ENCODE measurements at regions not wholly inside any gene's neighbourhood (a gene's known extent, or its start where the extent isn't known, plus 50 kb on each side); places are given as distances from the start of the nearest gene placed in this dataset.

GRCh38 chr3:56971816-56972215 is 88.6 kb upstream of the SPATA12 start:
- no peak overlapping the region for H3K27ac ChIP-seq
- TF ChIP-seq CTCF (IDR thresholded peaks at IDR 0.05; ENCODE audit: low read depth, low read length, missing control alignments) = no peak

GRCh38 chr3:56971261-56971660 is 89.2 kb upstream of the SPATA12 start:
- no peaks in the 10 kb centered on the region for H3K36me3 ChIP-seq (replicated peaks)
- no peaks in the 10 kb centered on the region for H3K27me3 ChIP-seq (replicated peaks)
- H3K27ac ChIP-seq = no peak overlapping the region
- in situ Hi-C loops (cut with HindIII; ENCODE audit: low pct_ligation_motif_present, low sequenced_read_pairs) = no loop called here
- TF ChIP-seq CTCF (IDR thresholded peaks at IDR 0.05; ENCODE audit: low read depth, low read length, missing control alignments) = no peak
- no peak overlapping the region for H3K4me3 ChIP-seq (ENCODE audit: low read depth, low read length)
- no peak for DNase-seq

More at GRCh38 chr3:56971816-56972215, 88.6 kb upstream of the SPATA12 start:
- no peak for DNase-seq
- Histone ChIP-seq H3K4me3 (ENCODE audit: low read depth, low read length) (no peak overlapping the region), H3K27me3 (replicated peaks) (no peaks in the 10 kb centered on the region), H3K36me3 (replicated peaks) (no peaks in the 10 kb centered on the region)
- in situ Hi-C loops (cut with HindIII; ENCODE audit: low pct_ligation_motif_present, low sequenced_read_pairs) = no loop called here

- Histone ChIP-seq H3K4me3 (ENCODE audit: low read depth, low read length) (no peak overlapping the region), H3K27ac (no peak overlapping the region), H3K36me3 (replicated peaks) (no peaks in the 10 kb centered on the region), H3K27me3 (replicated peaks) (no peaks in the 10 kb centered on the region)
- in situ Hi-C loops (cut with HindIII; ENCODE audit: low pct_ligation_motif_present, low sequenced_read_pairs) = no loop called here
- DNase-seq = no peak
- no peak for TF ChIP-seq CTCF (IDR thresholded peaks at IDR 0.05; ENCODE audit: low read depth, low read length, missing control alignments)
These were observed 90.0 kb upstream of the SPATA12 start for GRCh38 chr3:56970461-56970879.

- no peak for TF ChIP-seq CTCF (IDR thresholded peaks at IDR 0.05; ENCODE audit: low read depth, low read length, missing control alignments)
- Histone ChIP-seq H3K27me3 (replicated peaks) (no peaks in the 10 kb centered on the region), H3K27ac (no peak overlapping the region), H3K4me3 (ENCODE audit: low read depth, low read length) (no peak overlapping the region), H3K36me3 (replicated peaks) (no peaks in the 10 kb centered on the region)
- in situ Hi-C loops (cut with HindIII; ENCODE audit: low pct_ligation_motif_present, low sequenced_read_pairs) = no loop called here
- DNase-seq = no peak
These were observed 90.6 kb upstream of the SPATA12 start for GRCh38 chr3:56969851-56970250.

GRCh38 chr3:56966509-56966908 is 94.0 kb upstream of the SPATA12 start:
- no peaks in the 10 kb centered on the region for H3K27me3 ChIP-seq (replicated peaks)
- in situ Hi-C loops (cut with HindIII; ENCODE audit: low pct_ligation_motif_present, low sequenced_read_pairs) = no loop called here
- H3K4me3 ChIP-seq (ENCODE audit: low read depth, low read length) = no peak overlapping the region
- no peak for TF ChIP-seq CTCF (IDR thresholded peaks at IDR 0.05; ENCODE audit: low read depth, low read length, missing control alignments)
- no peaks in the 10 kb centered on the region for H3K36me3 ChIP-seq (replicated peaks)
- no peak overlapping the region for H3K27ac ChIP-seq
- DNase-seq = no peak

GRCh38 chr3:56966104-56966503 is 94.4 kb upstream of the SPATA12 start:
- H3K4me3 ChIP-seq (ENCODE audit: low read depth, low read length) = no peak overlapping the region
- no peaks in the 10 kb centered on the region for H3K27me3 ChIP-seq (replicated peaks)
- DNase-seq = no peak
- H3K27ac ChIP-seq = no peak overlapping the region
- no peak for TF ChIP-seq CTCF (IDR thresholded peaks at IDR 0.05; ENCODE audit: low read depth, low read length, missing control alignments)
- no peaks in the 10 kb centered on the region for H3K36me3 ChIP-seq (replicated peaks)
- in situ Hi-C loops (cut with HindIII; ENCODE audit: low pct_ligation_motif_present, low sequenced_read_pairs) = no loop called here
